ENCODE measurements at regions not wholly inside any gene's neighbourhood (a gene's known extent, or its start where the extent isn't known, plus 50 kb on each side); places are given as distances from the start of the nearest gene placed in this dataset.

DNA sequence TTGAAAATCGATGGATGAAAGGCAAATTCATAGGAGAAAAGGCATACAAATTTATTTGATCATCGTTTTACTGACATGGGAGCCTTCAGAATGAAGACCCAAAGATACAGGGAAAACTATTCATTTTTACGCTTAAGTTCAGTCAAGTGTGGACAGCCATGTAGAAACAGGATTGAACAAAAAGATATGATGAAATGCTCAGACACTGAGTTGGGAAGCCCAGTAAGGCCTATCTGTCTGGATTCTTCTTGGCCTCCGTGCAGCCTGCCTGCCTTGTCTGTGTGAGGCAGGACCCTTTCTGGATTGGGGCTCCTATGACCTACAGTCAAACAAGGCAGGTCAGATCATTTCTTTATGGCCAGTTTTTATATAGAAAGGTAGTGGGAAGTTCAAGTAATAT lies 203.8 kb upstream of the MYL2 start:
- no peaks in the 10 kb centered on the region for H3K36me3 Mint-ChIP-seq (ENCODE audit: low read depth)
- peaks cover 23% of the 10 kb centered on the region for H3K4me1 ChIP-seq (ENCODE audit: insufficient read depth)
- TF ChIP-seq CREB1 (CRISPR knock-in tag; IDR thresholded peaks at IDR 0.05; ENCODE audit: low read depth) (no peak), POLR2AphosphoS5 (IDR thresholded peaks at IDR 0.05; ENCODE audit: low read depth) (no peak), STAT1 (IDR thresholded peaks at IDR 0.05; ENCODE audit: unreplicated experiment) (no peak), ZNF114 (CRISPR knock-in tag; IDR thresholded peaks at IDR 0.05) (no peak), JUNB (IDR thresholded peaks at IDR 0.05; ENCODE audit: unreplicated experiment) (no peak), EZH2 (IDR thresholded peaks at IDR 0.05; ENCODE audit: low read depth, unreplicated experiment) (no peak)
- TF ChIP-seq, protein P1, sequence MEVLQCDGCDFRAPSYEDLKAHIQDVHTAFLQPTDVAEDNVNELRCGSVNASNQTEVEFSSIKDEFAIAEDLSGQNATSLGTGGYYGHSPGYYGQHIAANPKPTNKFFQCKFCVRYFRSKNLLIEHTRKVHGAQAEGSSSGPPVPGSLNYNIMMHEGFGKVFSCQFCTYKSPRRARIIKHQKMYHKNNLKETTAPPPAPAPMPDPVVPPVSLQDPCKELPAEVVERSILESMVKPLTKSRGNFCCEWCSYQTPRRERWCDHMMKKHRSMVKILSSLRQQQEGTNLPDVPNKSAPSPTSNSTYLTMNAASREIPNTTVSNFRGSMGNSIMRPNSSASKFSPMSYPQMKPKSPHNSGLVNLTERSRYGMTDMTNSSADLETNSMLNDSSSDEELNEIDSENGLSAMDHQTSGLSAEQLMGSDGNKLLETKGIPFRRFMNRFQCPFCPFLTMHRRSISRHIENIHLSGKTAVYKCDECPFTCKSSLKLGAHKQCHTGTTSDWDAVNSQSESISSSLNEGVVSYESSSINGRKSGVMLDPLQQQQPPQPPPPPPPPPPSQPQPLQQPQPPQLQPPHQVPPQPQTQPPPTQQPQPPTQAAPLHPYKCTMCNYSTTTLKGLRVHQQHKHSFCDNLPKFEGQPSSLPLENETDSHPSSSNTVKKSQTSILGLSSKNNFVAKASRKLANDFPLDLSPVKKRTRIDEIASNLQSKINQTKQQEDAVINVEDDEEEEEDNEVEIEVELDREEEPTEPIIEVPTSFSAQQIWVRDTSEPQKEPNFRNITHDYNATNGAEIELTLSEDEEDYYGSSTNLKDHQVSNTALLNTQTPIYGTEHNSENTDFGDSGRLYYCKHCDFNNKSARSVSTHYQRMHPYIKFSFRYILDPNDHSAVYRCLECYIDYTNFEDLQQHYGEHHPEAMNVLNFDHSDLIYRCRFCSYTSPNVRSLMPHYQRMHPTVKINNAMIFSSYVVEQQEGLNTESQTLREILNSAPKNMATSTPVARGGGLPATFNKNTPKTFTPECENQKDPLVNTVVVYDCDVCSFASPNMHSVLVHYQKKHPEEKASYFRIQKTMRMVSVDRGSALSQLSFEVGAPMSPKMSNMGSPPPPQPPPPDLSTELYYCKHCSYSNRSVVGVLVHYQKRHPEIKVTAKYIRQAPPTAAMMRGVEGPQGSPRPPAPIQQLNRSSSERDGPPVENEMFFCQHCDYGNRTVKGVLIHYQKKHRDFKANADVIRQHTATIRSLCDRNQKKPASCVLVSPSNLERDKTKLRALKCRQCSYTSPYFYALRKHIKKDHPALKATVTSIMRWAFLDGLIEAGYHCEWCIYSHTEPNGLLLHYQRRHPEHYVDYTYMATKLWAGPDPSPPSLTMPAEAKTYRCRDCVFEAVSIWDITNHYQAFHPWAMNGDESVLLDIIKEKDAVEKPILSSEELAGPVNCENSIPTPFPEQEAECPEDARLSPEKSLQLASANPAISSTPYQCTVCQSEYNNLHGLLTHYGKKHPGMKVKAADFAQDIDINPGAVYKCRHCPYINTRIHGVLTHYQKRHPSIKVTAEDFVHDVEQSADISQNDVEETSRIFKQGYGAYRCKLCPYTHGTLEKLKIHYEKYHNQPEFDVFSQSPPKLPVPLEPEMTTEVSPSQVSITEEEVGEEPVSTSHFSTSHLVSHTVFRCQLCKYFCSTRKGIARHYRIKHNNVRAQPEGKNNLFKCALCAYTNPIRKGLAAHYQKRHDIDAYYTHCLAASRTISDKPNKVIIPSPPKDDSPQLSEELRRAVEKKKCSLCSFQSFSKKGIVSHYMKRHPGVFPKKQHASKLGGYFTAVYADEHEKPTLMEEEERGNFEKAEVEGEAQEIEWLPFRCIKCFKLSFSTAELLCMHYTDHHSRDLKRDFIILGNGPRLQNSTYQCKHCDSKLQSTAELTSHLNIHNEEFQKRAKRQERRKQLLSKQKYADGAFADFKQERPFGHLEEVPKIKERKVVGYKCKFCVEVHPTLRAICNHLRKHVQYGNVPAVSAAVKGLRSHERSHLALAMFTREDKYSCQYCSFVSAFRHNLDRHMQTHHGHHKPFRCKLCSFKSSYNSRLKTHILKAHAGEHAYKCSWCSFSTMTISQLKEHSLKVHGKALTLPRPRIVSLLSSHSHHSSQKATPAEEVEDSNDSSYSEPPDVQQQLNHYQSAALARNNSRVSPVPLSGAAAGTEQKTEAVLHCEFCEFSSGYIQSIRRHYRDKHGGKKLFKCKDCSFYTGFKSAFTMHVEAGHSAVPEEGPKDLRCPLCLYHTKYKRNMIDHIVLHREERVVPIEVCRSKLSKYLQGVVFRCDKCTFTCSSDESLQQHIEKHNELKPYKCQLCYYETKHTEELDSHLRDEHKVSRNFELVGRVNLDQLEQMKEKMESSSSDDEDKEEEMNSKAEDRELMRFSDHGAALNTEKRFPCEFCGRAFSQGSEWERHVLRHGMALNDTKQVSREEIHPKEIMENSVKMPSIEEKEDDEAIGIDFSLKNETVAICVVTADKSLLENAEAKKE (CRISPR knock-in tag; IDR thresholded peaks at IDR 0.05) = no peak
- H3K36me3 ChIP-seq (ENCODE audit: insufficient read depth) = no peaks in the 10 kb centered on the region
- H3K4me1 Mint-ChIP-seq = peaks cover 26% of the 10 kb centered on the region
- no peaks in the 10 kb centered on the region for H3K9me2 ChIP-seq (ENCODE audit: insufficient read depth)
- H2AFZ ChIP-seq = no peak overlapping the region
- H3K27me3 Mint-ChIP-seq (ENCODE audit: insufficient read depth, low read depth, poor library complexity) = peaks cover 1% of the 10 kb centered on the region
- no peak overlapping the region for H3K4me2 ChIP-seq
- H3K4me3 Mint-ChIP-seq = no peak overlapping the region
- ATAC-seq (no peak), DNase-seq (ENCODE audit: low spot score) (no peak)
- H3K79me2 ChIP-seq (replicated peaks; ENCODE audit: insufficient read depth) = no peaks in the 10 kb centered on the region
- H3K27ac ChIP-seq (ENCODE audit: low read depth) = no peak overlapping the region
- H3K9me3 Mint-ChIP-seq = no peaks in the 10 kb centered on the region
- no peaks in the 10 kb centered on the region; the same call in 1 of the 2 replicates for H4K20me1 ChIP-seq (replicated peaks; ENCODE audit: insufficient read depth)
- H3K27me3 ChIP-seq (ENCODE audit: insufficient read depth) = no peaks in the 10 kb centered on the region
- no peaks in the 10 kb centered on the region for H3F3A ChIP-seq (replicated peaks; ENCODE audit: low read depth)
- H3K27ac Mint-ChIP-seq = no peak overlapping the region
- H3K4me3 ChIP-seq = no peak overlapping the region

GRCh38 chr12:111123390-111123789 lies 203.0 kb upstream of the MYL2 start:
- H3K27me3 ChIP-seq (ENCODE audit: insufficient read depth) = no peaks in the 10 kb centered on the region
- H3K27ac Mint-ChIP-seq = no peak overlapping the region
- H3K4me3 ChIP-seq = no peak overlapping the region
- peaks cover 26% of the 10 kb centered on the region for H3K4me1 Mint-ChIP-seq
- H3K27me3 Mint-ChIP-seq (ENCODE audit: insufficient read depth, low read depth, poor library complexity) = peaks cover 1% of the 10 kb centered on the region
- H3K27ac ChIP-seq (ENCODE audit: low read depth) = no peak overlapping the region
- ATAC-seq (no peak), DNase-seq (ENCODE audit: low spot score) (no peak)
- no peaks in the 10 kb centered on the region for H3K9me2 ChIP-seq (ENCODE audit: insufficient read depth)
- H3K4me3 Mint-ChIP-seq = no peak overlapping the region
- no peaks in the 10 kb centered on the region for H3K36me3 Mint-ChIP-seq (ENCODE audit: low read depth)
- peaks cover 23% of the 10 kb centered on the region for H3K4me1 ChIP-seq (ENCODE audit: insufficient read depth)
- H3F3A ChIP-seq (replicated peaks; ENCODE audit: low read depth) = no peaks in the 10 kb centered on the region
- H3K4me2 ChIP-seq = no peak overlapping the region
- no peaks in the 10 kb centered on the region; the same call in 1 of the 2 replicates for H4K20me1 ChIP-seq (replicated peaks; ENCODE audit: insufficient read depth)
- H2AFZ ChIP-seq = no peak overlapping the region
- no peaks in the 10 kb centered on the region for H3K79me2 ChIP-seq (replicated peaks; ENCODE audit: insufficient read depth)
- H3K36me3 ChIP-seq (ENCODE audit: insufficient read depth) = no peaks in the 10 kb centered on the region
- H3K9me3 Mint-ChIP-seq = no peaks in the 10 kb centered on the region
- TF ChIP-seq, protein P2, sequence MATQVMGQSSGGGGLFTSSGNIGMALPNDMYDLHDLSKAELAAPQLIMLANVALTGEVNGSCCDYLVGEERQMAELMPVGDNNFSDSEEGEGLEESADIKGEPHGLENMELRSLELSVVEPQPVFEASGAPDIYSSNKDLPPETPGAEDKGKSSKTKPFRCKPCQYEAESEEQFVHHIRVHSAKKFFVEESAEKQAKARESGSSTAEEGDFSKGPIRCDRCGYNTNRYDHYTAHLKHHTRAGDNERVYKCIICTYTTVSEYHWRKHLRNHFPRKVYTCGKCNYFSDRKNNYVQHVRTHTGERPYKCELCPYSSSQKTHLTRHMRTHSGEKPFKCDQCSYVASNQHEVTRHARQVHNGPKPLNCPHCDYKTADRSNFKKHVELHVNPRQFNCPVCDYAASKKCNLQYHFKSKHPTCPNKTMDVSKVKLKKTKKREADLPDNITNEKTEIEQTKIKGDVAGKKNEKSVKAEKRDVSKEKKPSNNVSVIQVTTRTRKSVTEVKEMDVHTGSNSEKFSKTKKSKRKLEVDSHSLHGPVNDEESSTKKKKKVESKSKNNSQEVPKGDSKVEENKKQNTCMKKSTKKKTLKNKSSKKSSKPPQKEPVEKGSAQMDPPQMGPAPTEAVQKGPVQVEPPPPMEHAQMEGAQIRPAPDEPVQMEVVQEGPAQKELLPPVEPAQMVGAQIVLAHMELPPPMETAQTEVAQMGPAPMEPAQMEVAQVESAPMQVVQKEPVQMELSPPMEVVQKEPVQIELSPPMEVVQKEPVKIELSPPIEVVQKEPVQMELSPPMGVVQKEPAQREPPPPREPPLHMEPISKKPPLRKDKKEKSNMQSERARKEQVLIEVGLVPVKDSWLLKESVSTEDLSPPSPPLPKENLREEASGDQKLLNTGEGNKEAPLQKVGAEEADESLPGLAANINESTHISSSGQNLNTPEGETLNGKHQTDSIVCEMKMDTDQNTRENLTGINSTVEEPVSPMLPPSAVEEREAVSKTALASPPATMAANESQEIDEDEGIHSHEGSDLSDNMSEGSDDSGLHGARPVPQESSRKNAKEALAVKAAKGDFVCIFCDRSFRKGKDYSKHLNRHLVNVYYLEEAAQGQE (IDR thresholded peaks at IDR 0.05; ENCODE audit: unreplicated experiment) = no peak
- TF ChIP-seq, protein P3, sequence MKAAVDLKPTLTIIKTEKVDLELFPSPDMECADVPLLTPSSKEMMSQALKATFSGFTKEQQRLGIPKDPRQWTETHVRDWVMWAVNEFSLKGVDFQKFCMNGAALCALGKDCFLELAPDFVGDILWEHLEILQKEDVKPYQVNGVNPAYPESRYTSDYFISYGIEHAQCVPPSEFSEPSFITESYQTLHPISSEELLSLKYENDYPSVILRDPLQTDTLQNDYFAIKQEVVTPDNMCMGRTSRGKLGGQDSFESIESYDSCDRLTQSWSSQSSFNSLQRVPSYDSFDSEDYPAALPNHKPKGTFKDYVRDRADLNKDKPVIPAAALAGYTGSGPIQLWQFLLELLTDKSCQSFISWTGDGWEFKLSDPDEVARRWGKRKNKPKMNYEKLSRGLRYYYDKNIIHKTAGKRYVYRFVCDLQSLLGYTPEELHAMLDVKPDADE (IDR thresholded peaks at IDR 0.05) = no peak
- TF ChIP-seq NANOG (IDR thresholded peaks at IDR 0.05; ENCODE audit: borderline replicate concordance) (no peak), EZH2phosphoT487 (IDR thresholded peaks at IDR 0.05; ENCODE audit: unreplicated experiment) (no peak)
